ENCODE measurements at regions not wholly inside any gene's neighbourhood (a gene's known extent, or its start where the extent isn't known, plus 50 kb on each side); places are given as distances from the start of the nearest gene placed in this dataset.
"Not testable (repeated sequence)": the region's sequence is repeated elsewhere in the genome, so short reads cannot be mapped to it uniquely, and the experiment has no call there.

DNA sequence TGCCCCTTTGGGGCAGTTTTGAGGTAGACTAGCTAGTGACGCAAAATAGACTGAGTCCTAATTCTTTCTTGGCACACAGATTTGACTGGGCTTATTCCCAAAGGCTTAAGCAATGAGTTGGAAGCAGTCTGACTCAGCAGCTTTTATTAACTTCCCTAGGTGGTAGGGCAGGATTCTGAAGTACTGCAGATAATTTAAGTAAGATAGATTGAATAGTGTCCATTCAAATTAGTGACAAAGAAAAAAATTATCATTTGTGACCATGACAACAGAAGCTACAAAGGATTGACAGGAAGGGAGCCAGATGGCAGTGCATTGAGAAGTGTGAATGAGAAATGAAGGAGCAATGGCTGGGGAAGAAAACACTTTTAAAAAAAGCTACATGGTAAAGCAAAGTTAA, 649.4 kb downstream of the CDH9 start:
- TF ChIP-seq, protein P1, sequence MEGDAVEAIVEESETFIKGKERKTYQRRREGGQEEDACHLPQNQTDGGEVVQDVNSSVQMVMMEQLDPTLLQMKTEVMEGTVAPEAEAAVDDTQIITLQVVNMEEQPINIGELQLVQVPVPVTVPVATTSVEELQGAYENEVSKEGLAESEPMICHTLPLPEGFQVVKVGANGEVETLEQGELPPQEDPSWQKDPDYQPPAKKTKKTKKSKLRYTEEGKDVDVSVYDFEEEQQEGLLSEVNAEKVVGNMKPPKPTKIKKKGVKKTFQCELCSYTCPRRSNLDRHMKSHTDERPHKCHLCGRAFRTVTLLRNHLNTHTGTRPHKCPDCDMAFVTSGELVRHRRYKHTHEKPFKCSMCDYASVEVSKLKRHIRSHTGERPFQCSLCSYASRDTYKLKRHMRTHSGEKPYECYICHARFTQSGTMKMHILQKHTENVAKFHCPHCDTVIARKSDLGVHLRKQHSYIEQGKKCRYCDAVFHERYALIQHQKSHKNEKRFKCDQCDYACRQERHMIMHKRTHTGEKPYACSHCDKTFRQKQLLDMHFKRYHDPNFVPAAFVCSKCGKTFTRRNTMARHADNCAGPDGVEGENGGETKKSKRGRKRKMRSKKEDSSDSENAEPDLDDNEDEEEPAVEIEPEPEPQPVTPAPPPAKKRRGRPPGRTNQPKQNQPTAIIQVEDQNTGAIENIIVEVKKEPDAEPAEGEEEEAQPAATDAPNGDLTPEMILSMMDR (IDR thresholded peaks at IDR 0.05): no peak
- DNase-seq (no peak), ATAC-seq (no peak)
- H3K36me3 ChIP-seq (ENCODE audit: control insufficient read depth, insufficient read depth, low read length): no peaks in the 10 kb centered on the region
- no peaks in the 10 kb centered on the region for H3K4me1 Mint-ChIP-seq
- intact Hi-C loops (cut with micrococcal nuclease): no loop called here
- H3K27ac ChIP-seq (ENCODE audit: low read length): no peak overlapping the region
- H3K27me3 Mint-ChIP-seq (ENCODE audit: low read depth in 2 of 2): no peaks in the 10 kb centered on the region
- no peaks in the 10 kb centered on the region for H3K4me1 ChIP-seq (ENCODE audit: control insufficient read depth, insufficient read depth, low read length)
- H3K36me3 Mint-ChIP-seq: peaks cover 15% of the 10 kb centered on the region
- H3K9me3 ChIP-seq (ENCODE audit: control insufficient read depth, insufficient read depth, low read length): peaks cover 6% of the 10 kb centered on the region
- H3K27ac Mint-ChIP-seq: no peak overlapping the region
- no peaks in the 10 kb centered on the region for H3K27me3 ChIP-seq (ENCODE audit: control insufficient read depth, insufficient read depth, low read length)
- WGBS (ENCODE audit: insufficient coverage): 0% methylated on average over 1 of the region's 1 CpG
- peaks cover 14 to 27% of the 10 kb centered on the region in 2 donors for H3K9me3 Mint-ChIP-seq
- no peak overlapping the region for H3K4me3 Mint-ChIP-seq
- no peak overlapping the region for H3K4me3 ChIP-seq (ENCODE audit: low read length)

DNA sequence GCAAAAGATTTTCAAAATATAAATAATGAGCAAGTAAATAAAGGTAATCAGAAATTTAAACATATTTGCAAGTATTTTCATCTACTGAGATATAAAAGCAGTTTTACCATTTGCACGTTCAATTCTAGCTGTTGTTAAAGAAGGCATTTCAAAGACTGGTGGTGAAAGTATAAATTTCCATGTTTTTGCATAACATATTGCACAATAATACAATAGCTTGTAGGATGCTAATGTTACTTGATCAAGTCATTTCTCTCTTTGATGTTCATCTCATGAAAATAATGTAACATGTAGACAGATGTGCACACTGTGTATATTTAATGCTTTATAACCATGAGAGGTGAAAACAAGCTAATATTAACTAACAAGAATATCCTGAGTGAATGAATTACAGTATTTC, 651.9 kb downstream of the CDH9 start:
- H3K9me3 Mint-ChIP-seq: peaks cover 10 to 22% of the 10 kb centered on the region in 2 donors

DNA sequence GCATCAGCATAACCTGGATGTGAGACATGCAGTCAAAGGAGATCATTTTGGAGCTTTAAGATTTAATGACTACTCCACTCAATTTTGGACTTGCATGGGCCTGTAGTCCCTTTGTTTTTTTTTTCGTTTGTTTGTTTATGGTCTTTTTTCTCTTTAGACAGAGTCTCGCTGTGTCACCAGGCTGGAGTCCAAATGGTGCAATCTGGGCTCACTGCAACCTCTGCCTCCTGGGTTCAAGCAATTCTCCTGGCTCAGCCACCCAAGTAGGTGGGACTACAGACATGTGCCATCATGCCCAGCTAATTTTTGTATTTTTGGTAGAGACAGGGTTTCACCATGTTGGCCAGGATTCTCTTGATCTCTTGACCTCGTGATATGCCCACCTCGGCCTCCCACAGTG, 673.8 kb downstream of the CDH9 start:
- peaks cover 26 to 40% of the 10 kb centered on the region in 2 donors for H3K9me3 Mint-ChIP-seq
- H3K27ac ChIP-seq (ENCODE audit: low read length); H3K27me3 ChIP-seq (ENCODE audit: control insufficient read depth, insufficient read depth, low read length); H3K36me3 Mint-ChIP-seq; intact Hi-C loops (cut with micrococcal nuclease); H3K27me3 Mint-ChIP-seq (ENCODE audit: low read depth in 2 of 2); H3K27ac Mint-ChIP-seq; H3K4me3 ChIP-seq (ENCODE audit: low read length); ATAC-seq; H3K4me3 Mint-ChIP-seq; H3K4me1 ChIP-seq (ENCODE audit: control insufficient read depth, insufficient read depth, low read length); H3K4me1 Mint-ChIP-seq; H3K36me3 ChIP-seq (ENCODE audit: control insufficient read depth, insufficient read depth, low read length); DNase-seq: not testable (repeated sequence)
- H3K9me3 ChIP-seq (ENCODE audit: control insufficient read depth, insufficient read depth, low read length): peaks cover 33% of the 10 kb centered on the region
- 83% methylated on average over 4 of the region's 4 CpGs for WGBS (ENCODE audit: insufficient coverage)

More for the DNA sequence above, 651.9 kb downstream of the CDH9 start:
- WGBS (ENCODE audit: insufficient coverage): no CpG with 5 or more reads among the region's 1 CpG
- DNase-seq (no peak), ATAC-seq (no peak)
- Mint-ChIP-seq H3K4me3 (no peak overlapping the region), H3K4me1 (no peaks in the 10 kb centered on the region), H3K27me3 (ENCODE audit: low read depth in 2 of 2) (no peaks in the 10 kb centered on the region), H3K36me3 (peaks cover 15% of the 10 kb centered on the region), H3K27ac (no peak overlapping the region)
- Histone ChIP-seq H3K4me1 (ENCODE audit: control insufficient read depth, insufficient read depth, low read length) (no peaks in the 10 kb centered on the region), H3K9me3 (ENCODE audit: control insufficient read depth, insufficient read depth, low read length) (peaks cover 10% of the 10 kb centered on the region), H3K27ac (ENCODE audit: low read length) (no peak overlapping the region), H3K27me3 (ENCODE audit: control insufficient read depth, insufficient read depth, low read length) (no peaks in the 10 kb centered on the region), H3K36me3 (ENCODE audit: control insufficient read depth, insufficient read depth, low read length) (no peaks in the 10 kb centered on the region), H3K4me3 (ENCODE audit: low read length) (no peak overlapping the region)
- intact Hi-C loops (cut with micrococcal nuclease): no loop called here
- TF ChIP-seq, protein P1 (IDR thresholded peaks at IDR 0.05): no peak

DNA sequence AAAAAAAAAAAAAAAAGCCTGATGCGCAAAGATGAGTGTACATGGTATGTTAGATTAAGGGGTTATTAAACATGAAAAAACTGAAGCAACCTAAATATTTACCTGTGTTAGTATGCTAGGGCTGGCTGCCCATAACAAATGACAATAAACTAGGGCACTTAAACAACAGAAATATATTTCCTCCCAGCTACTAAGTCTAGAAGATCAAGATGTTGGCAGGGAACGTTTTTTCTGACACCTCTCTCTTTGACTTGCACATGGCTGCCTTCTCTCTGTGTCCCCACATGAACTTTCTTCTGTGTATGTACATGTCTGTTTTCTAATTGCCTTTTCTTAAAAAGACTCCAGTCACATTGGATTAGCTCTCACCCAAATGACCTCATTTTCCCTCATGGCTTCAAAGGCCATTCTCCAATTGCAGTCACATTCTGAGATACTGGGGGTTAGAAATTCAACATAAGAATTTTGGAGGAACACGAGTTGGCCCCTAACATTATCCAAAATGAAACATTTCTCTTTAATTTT, 694.5 kb downstream of the CDH9 start:
- no peak for DNase-seq
- Histone ChIP-seq H3K4me3 (ENCODE audit: low read length) (no peak overlapping the region), H3K4me1 (ENCODE audit: control insufficient read depth, insufficient read depth, low read length) (no peaks in the 10 kb centered on the region), H3K36me3 (ENCODE audit: control insufficient read depth, insufficient read depth, low read length) (no peaks in the 10 kb centered on the region), H3K9me3 (ENCODE audit: control insufficient read depth, insufficient read depth, low read length) (peaks cover under 1% of the 10 kb centered on the region), H3K27me3 (ENCODE audit: control insufficient read depth, insufficient read depth, low read length) (no peaks in the 10 kb centered on the region), H3K27ac (ENCODE audit: low read length) (no peak overlapping the region)
- ATAC-seq: no peak
- intact Hi-C loops (cut with micrococcal nuclease): no loop called here
- Mint-ChIP-seq H3K36me3 (no peaks in the 10 kb centered on the region), H3K4me1 (no peaks in the 10 kb centered on the region), H3K27ac (no peak overlapping the region), H3K27me3 (ENCODE audit: low read depth in 2 of 2) (no peaks in the 10 kb centered on the region), H3K9me3 (peaks cover 10 to 29% of the 10 kb centered on the region in 2 donors), H3K4me3 (no peak overlapping the region)
- WGBS (ENCODE audit: insufficient coverage): 44% methylated on average over 1 of the region's 3 CpGs
- TF ChIP-seq, protein P1 (IDR thresholded peaks at IDR 0.05): no peak
